ENCODE measurements at regions not wholly inside any gene's neighbourhood (a gene's known extent, or its start where the extent isn't known, plus 50 kb on each side); places are given as distances from the start of the nearest gene placed in this dataset.
A peak's percentile ranks its signal among the peaks of the same experiment; 100 is the strongest.

DNA sequence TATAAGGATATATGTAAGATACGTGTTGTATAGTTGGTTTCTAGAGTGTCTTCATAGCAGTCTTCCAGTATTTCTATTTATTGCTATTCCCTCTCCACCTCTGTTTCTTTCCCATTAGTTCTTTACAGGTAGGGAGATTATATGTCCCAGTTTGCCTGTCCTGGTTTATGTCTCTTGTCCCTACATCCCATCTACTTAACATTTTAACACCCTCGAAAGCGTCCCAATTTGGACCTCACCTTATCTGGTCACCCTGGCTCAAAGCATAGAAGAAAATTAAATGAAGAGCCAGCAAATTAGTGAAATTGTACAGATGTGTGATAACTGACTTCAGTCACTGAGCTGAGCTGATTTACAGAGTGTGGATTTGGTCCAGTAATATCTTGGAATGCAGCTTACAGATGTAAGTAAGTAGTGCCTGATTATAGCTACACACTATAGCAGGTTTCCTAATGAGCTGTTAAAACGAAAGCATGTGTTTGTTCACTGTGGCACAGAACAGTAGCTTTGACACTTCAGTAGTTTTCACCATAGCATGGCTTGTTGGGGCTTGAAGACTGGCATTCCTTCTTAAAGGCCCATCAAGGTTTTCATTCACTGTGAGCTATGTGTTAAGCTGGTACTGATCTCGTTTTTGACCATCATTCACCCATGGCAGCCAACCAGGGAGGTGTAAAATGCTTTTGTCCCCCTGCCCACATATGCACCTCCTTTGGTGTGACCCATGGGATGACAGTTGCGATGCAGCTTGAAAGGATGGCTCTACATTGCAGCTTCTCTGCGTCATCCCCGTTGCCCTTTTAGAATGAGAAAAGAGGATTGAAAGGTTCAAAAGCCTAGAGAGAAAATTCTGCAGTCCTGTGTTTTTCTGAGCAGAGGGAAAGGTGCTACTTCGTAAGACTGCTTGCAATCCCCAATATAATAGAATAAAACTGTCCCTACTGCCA, 192.1 kb upstream of the DMRT1 start:
- DNase-seq: no peak
- no peaks in the 10 kb centered on the region for H3K9me3 ChIP-seq
- no peak for TF ChIP-seq POLR2A (IDR thresholded peaks at IDR 0.05)
- TF ChIP-seq, protein P1, sequence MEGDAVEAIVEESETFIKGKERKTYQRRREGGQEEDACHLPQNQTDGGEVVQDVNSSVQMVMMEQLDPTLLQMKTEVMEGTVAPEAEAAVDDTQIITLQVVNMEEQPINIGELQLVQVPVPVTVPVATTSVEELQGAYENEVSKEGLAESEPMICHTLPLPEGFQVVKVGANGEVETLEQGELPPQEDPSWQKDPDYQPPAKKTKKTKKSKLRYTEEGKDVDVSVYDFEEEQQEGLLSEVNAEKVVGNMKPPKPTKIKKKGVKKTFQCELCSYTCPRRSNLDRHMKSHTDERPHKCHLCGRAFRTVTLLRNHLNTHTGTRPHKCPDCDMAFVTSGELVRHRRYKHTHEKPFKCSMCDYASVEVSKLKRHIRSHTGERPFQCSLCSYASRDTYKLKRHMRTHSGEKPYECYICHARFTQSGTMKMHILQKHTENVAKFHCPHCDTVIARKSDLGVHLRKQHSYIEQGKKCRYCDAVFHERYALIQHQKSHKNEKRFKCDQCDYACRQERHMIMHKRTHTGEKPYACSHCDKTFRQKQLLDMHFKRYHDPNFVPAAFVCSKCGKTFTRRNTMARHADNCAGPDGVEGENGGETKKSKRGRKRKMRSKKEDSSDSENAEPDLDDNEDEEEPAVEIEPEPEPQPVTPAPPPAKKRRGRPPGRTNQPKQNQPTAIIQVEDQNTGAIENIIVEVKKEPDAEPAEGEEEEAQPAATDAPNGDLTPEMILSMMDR (IDR thresholded peaks at IDR 0.05): no peak
- no peaks in the 10 kb centered on the region for H3K36me3 ChIP-seq
- no peak overlapping the region for H3K27ac ChIP-seq
- no peaks in the 10 kb centered on the region for H3K27me3 ChIP-seq
- no peak overlapping the region for H3K4me3 ChIP-seq
- peaks cover 0 to 7% (median 0%) of the 10 kb centered on the region in 4 donors for H3K4me1 ChIP-seq

GRCh38 chr9:650362-650761, 191.1 kb upstream of the DMRT1 start:
- H3K27me3 ChIP-seq: no peaks in the 10 kb centered on the region
- peaks cover 0 to 7% (median 0%) of the 10 kb centered on the region in 4 donors for H3K4me1 ChIP-seq
- no peaks in the 10 kb centered on the region for H3K9me3 ChIP-seq
- no peak for DNase-seq
- H3K4me3 ChIP-seq: no peak overlapping the region
- TF ChIP-seq, protein P1 (IDR thresholded peaks at IDR 0.05): no peak
- TF ChIP-seq POLR2A (IDR thresholded peaks at IDR 0.05): no peak
- no peaks in the 10 kb centered on the region for H3K36me3 ChIP-seq
- no peak overlapping the region for H3K27ac ChIP-seq

DNA sequence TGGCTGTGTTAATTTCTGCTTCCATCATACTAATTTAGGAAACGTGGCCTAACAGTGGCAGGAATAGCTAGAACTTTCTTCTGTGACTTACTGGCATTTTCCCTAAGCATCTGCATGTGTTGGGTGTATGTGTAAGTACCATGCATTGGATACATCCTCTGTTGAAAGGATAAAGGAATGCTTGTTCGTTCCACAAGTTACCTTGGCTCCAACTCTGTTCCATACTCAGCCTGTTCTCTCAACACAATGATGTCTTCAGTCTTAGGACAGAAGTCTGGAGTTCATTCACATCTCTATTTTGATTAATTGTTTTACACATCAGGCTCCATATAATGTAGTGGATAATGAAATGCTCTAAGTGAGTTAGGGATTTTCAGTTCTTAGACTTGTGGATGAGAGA, 190.1 kb upstream of the DMRT1 start:
- Histone ChIP-seq H3K4me3 (no peak overlapping the region), H3K9me3 (no peaks in the 10 kb centered on the region), H3K27ac (no peak overlapping the region), H3K27me3 (no peaks in the 10 kb centered on the region), H3K36me3 (no peaks in the 10 kb centered on the region), H3K4me1 (peaks cover 0 to 7% (median 0%) of the 10 kb centered on the region in 4 donors)
- TF ChIP-seq, protein P1 (IDR thresholded peaks at IDR 0.05): no peak
- no peak for TF ChIP-seq POLR2A (IDR thresholded peaks at IDR 0.05)
- no peak for DNase-seq

GRCh38 chr9:652914-653313, 188.6 kb upstream of the DMRT1 start:
- Histone ChIP-seq H3K27me3 (no peaks in the 10 kb centered on the region), H3K27ac (peak overlapping the region in 1 of 4 donors; percentile 14), H3K4me1 (peaks cover 0 to 7% (median 0%) of the 10 kb centered on the region in 4 donors), H3K4me3 (no peak overlapping the region), H3K9me3 (no peaks in the 10 kb centered on the region), H3K36me3 (no peaks in the 10 kb centered on the region)
- TF ChIP-seq, protein P1 (IDR thresholded peaks at IDR 0.05): no peak
- no peak for TF ChIP-seq POLR2A (IDR thresholded peaks at IDR 0.05)
- DNase-seq: no peak

DNA sequence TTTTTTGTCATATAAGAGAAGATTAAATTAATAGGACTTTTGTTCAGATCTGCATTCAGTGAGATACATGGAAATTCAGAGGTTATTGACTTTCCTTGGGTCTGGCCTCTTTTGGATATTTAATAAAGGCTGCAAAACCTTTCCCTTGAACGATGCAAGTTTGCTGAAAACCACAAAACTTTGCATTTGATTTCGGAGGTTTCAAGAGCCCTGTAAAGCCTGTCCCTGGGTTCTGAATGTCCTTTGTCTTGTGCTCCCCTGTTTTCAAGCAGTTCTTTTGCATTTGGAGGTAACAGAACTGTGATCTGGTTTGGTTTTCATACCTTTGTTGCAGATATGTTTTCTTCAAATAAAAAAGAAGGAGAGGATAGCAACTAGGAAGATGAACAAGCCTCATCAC, 188.1 kb upstream of the DMRT1 start:
- Histone ChIP-seq H3K36me3 (no peaks in the 10 kb centered on the region), H3K4me1 (peaks cover 0 to 7% (median 0%) of the 10 kb centered on the region in 4 donors), H3K27me3 (no peaks in the 10 kb centered on the region), H3K9me3 (no peaks in the 10 kb centered on the region), H3K27ac (no peak overlapping the region), H3K4me3 (no peak overlapping the region)
- no peak for DNase-seq
- TF ChIP-seq, protein P1 (IDR thresholded peaks at IDR 0.05): no peak
- no peak for TF ChIP-seq POLR2A (IDR thresholded peaks at IDR 0.05)
